SK-N-SH treated with all-trans-retinoic acid at 6 μM for 48 hours (cell line): ENCODE measurements at regions not wholly inside any gene's neighbourhood (a gene's known extent, or its start where the extent isn't known, plus 50 kb on each side); places are given as distances from the start of the nearest gene placed in this dataset.

Source experiments
- GLIS3 ChIP-seq: fragments of 250-450 bp; sonication (Bioruptor Pico); IDR thresholded peaks from 2 replicates; pipeline ENCODE4 v1.5.0; 2020; ENCODE audit warnings: mild to moderate bottlenecking, moderate library complexity
- ISL1 ChIP-seq: fragments of 250-450 bp; sonication (Bioruptor Pico); IDR thresholded peaks from 2 replicates; pipeline ENCODE4 v2.1.2; 2022; ENCODE audit warnings: mild to moderate bottlenecking, moderate library complexity
- ZNF70 ChIP-seq: fragments of 450-650 bp; formaldehyde crosslinking; IDR thresholded peaks from 2 replicates; pipeline ENCODE4 v1.5.0; 2020; ENCODE audit warnings: mild to moderate bottlenecking, moderate library complexity
- TF ChIP-seq, protein P1 (sequence below): fragments of 250-450 bp; sonication (Bioruptor Pico); IDR thresholded peaks from 2 replicates; pipeline ENCODE4 v1.8.0; 2020; ENCODE audit warnings: mild to moderate bottlenecking, moderate library complexity, borderline replicate concordance

DNA sequence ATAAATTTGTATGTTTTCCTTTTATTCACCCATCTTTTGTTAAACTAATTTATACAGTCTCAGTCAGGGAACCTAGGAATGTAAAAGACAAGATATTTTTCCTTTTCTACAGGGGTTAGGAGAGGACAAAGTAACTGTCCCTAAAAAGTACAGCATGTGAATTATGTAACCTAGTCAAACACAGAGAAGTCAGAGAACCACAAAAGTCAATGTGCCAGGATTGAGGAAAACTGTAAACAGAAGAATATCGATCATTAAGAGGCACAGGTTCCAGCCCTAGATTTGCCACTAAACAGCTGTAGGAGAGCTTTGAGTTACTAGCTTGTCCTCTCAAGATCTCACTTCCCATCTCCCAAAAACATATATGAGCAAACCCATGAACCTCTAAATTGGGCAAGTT is 550.9 kb upstream of the FAT3 start:
- TF ChIP-seq, protein P1, sequence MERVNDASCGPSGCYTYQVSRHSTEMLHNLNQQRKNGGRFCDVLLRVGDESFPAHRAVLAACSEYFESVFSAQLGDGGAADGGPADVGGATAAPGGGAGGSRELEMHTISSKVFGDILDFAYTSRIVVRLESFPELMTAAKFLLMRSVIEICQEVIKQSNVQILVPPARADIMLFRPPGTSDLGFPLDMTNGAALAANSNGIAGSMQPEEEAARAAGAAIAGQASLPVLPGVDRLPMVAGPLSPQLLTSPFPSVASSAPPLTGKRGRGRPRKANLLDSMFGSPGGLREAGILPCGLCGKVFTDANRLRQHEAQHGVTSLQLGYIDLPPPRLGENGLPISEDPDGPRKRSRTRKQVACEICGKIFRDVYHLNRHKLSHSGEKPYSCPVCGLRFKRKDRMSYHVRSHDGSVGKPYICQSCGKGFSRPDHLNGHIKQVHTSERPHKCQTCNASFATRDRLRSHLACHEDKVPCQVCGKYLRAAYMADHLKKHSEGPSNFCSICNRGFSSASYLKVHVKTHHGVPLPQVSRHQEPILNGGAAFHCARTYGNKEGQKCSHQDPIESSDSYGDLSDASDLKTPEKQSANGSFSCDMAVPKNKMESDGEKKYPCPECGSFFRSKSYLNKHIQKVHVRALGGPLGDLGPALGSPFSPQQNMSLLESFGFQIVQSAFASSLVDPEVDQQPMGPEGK (CRISPR knock-in tag) = no peak
- no peak for TF ChIP-seq ZNF70 (CRISPR knock-in tag)
- no peak for TF ChIP-seq GLIS3 (CRISPR knock-in tag)
- TF ChIP-seq ISL1 (CRISPR knock-in tag) = no peak
